ENCODE measurements at regions not wholly inside any gene's neighbourhood (a gene's known extent, or its start where the extent isn't known, plus 50 kb on each side); places are given as distances from the start of the nearest gene placed in this dataset.

GRCh38 chr5:29218138-29218537, 1975.3 kb upstream of the CDH6 start:
- TF ChIP-seq ZFP3 (CRISPR knock-in tag; IDR thresholded peaks at IDR 0.05) (no peak), SNAI2 (CRISPR knock-in tag; IDR thresholded peaks at IDR 0.05) (no peak), OSR1 (CRISPR knock-in tag; IDR thresholded peaks at IDR 0.05) (no peak), ZNF565 (CRISPR knock-in tag; conservative IDR thresholded peaks at IDR 0.05; ENCODE audit: low read depth) (no peak), ARNTL (CRISPR knock-in tag; IDR thresholded peaks at IDR 0.05; ENCODE audit: borderline replicate concordance, low read depth) (no peak), PATZ1 (CRISPR knock-in tag; IDR thresholded peaks at IDR 0.05; ENCODE audit: borderline replicate concordance) (no peak), ISL1 (CRISPR knock-in tag; IDR thresholded peaks at IDR 0.05) (no peak), BACH2 (CRISPR knock-in tag; IDR thresholded peaks at IDR 0.05; ENCODE audit: borderline replicate concordance) (no peak), ESRRG (CRISPR knock-in tag; IDR thresholded peaks at IDR 0.05) (no peak), ZFP30 (CRISPR knock-in tag; IDR thresholded peaks at IDR 0.05) (no peak), PPARA (CRISPR knock-in tag; IDR thresholded peaks at IDR 0.05; ENCODE audit: borderline replicate concordance) (no peak), TSHZ2 (CRISPR knock-in tag; IDR thresholded peaks at IDR 0.05) (no peak), RARB (CRISPR knock-in tag; IDR thresholded peaks at IDR 0.05) (no peak)

Data from SK-N-SH treated with all-trans-retinoic acid at 6 μM for 48 hours (cell line).